ENCODE measurements at regions not wholly inside any gene's neighbourhood (a gene's known extent, or its start where the extent isn't known, plus 50 kb on each side); places are given as distances from the start of the nearest gene placed in this dataset.

- H3K27ac ChIP-seq = no peak overlapping the region
- no peak for TF ChIP-seq ZFX (IDR thresholded peaks at IDR 0.05; ENCODE audit: borderline replicate concordance)
- TF ChIP-seq CTCF (IDR thresholded peaks at IDR 0.05) = no peak
Observed at GRCh38 chr6:148140772-148141557, 201.7 kb upstream of the SASH1 start.

- TF ChIP-seq CTCF (IDR thresholded peaks at IDR 0.05) (no peak), ZFX (IDR thresholded peaks at IDR 0.05; ENCODE audit: borderline replicate concordance) (no peak)
- H3K27ac ChIP-seq = no peak overlapping the region
Observed at GRCh38 chr6:148142821-148143220, 199.8 kb upstream of the SASH1 start.

- TF ChIP-seq ZFX (IDR thresholded peaks at IDR 0.05; ENCODE audit: borderline replicate concordance) (no peak), CTCF (IDR thresholded peaks at IDR 0.05) (no peak)
- H3K27ac ChIP-seq = no peak overlapping the region
Observed at GRCh38 chr6:148143771-148144170, 198.9 kb upstream of the SASH1 start.

- no peak overlapping the region for H3K27ac ChIP-seq
- TF ChIP-seq ZFX (IDR thresholded peaks at IDR 0.05; ENCODE audit: borderline replicate concordance) (no peak), CTCF (IDR thresholded peaks at IDR 0.05) (peak; percentile 98)
Observed at GRCh38 chr6:148144917-148145521, 197.6 kb upstream of the SASH1 start.

GRCh38 chr6:148146717-148147462 lies 195.7 kb upstream of the SASH1 start:
- H3K27ac ChIP-seq = no peak overlapping the region
- TF ChIP-seq ZFX (IDR thresholded peaks at IDR 0.05; ENCODE audit: borderline replicate concordance) (no peak), CTCF (IDR thresholded peaks at IDR 0.05) (no peak)

GRCh38 chr6:148147463-148147830 lies 195.2 kb upstream of the SASH1 start:
- no peak overlapping the region for H3K27ac ChIP-seq
- no peak for TF ChIP-seq CTCF (IDR thresholded peaks at IDR 0.05)
